ENCODE measurements at regions not wholly inside any gene's neighbourhood (a gene's known extent, or its start where the extent isn't known, plus 50 kb on each side); places are given as distances from the start of the nearest gene placed in this dataset.
"Not testable (repeated sequence)": the region's sequence is repeated elsewhere in the genome, so short reads cannot be mapped to it uniquely, and the experiment has no call there.

DNA sequence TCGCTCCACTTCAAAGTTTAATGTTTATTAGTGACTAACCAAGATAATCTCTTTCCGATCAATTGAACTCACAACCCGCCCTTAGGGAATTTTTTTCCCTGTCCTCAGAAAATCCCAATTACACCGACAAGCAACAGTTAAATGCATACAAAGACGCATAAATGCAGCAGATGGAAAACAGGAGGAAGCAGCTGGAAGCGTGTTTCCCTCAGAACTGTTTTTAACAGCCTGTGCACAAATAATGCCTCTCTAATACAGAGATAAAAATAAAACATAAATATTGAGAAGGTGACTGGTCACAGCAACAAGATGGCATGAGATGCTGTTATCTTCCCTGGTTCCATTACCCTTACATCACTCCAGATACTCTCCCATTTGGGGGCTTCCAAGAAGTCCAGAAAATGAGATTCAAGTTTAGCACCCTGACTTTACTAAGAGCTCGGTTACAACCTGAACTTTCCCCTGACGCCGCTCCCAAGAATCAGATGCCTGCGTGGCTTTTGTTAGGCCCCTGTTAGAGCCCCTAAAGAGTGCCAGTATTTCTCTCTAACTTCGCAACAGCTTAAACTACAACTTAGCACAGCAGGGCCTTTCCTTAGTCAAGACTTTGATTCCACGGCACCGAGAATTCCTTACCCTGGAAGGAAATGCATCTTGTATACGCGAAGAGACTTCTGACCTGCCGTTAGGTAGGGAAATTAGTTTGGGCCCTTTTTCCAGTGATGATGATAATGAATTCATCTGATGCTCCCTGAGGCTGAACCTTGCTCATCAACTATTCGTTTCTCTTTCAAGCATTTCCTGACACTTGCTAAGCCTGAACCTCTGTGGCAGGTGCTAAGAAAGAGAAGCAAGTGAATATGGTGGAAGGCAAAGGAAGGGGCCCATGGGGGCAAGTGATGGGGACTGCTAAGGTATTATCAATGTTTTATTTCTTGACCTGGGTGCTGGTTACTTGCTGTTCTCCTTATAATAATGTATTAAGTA, 137.7 kb upstream of the SMYD2 start:
- peak; percentile 19 for DNase-seq

DNA sequence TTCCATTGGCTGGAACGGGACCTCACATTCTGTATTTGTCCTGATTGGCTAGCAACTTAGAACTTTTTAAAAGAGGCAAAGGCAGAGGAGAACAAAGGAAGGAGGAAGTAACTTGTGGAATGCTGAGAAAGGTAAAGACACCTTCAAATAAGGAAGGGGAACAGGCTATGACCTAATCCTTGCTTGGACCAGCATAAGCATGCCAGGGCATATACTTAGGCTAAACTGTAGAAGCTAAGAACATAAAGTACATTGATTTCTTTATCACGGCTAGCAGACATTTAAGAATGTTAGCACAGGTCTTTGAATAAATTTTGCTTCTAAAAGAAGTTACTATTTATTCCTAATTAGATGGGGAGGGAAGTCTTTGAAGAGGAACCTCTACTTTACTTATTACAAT, 136.4 kb upstream of the SMYD2 start:
- DNase-seq, result not testable (repeated sequence)

DNA sequence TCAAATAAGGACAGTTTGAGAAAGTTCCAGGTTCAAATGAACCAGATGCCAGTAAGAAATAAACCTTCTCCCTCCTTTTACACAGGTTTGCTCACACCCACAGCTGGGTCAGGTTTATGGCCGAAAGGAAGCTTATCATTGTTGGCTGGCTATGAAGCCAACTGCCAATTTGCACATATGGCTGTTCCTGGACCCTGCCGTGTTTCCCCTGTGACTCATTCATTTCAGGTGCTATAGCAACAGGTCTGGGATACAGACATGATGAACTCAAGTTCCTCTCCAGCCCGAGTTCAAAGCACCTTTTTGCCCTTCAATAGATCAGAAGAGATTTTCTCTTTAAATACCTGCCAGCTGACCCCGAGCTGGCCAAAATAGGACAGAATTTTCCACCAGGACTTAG, 134.4 kb upstream of the SMYD2 start:
- DNase-seq, result peak; percentile 5

DNA sequence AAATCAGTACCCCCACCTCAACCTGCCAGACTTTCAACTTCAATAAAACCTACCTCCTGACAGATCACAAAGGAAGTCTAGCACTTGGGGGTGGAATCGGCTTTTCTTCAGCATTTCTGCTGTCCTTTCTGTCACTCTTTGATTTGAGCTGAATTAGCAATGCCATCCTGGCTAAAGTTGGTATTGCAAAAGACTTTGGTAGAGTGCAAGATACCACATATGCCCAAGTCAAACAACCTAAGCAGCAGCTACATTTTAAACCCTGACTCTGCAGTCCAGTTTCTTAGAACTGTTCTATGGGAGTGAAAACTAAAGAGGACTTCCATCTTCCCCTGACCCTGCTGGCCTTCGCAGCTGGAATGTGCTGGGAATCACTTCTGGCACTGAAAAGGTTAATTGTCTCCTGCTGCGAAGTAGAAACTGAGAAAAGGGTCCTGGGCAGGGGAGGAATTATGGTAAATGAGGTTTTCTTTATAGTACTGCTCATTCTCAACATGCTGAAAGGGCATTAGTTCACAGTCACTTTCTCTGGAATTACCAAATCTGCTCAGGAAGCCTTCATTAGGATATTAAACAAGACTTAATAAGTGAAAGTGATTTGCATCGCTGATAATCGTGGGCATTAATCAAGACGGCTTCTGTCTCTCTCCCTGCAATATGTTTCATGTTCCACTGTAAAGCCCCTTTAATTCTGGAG, 126.2 kb upstream of the SMYD2 start:
- DNase-seq, result no peak

DNA sequence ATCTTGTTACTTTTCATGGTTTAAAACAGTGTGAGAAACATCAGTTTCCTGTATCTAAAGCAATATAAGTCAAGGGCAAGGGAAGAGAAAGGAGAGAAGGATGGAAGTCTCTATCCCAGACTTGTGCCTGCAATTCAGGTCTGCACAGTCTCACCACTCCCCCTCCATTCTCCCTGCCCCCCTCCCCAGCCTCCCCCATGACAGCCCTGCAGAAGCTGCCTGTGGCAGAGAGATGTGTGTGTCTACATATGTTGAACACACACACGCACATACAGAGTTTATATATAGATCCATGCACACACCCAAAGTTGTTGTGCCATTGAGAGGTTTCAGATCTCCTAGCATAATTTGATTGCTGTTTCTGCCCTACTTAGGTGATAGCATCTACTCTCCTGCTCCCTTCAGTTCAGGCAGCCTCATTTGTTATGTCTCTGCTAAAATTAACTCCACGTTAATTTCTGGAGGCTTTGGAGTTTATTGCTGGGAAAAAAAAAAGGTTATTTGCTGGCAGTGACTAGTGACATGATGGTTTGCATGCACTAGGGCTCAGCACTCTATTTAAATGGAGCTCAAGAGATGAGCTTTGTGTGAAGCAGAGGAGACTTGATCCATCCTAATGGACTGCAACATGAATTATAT, 124.9 kb upstream of the SMYD2 start:
- DNase-seq, result no peak

DNA sequence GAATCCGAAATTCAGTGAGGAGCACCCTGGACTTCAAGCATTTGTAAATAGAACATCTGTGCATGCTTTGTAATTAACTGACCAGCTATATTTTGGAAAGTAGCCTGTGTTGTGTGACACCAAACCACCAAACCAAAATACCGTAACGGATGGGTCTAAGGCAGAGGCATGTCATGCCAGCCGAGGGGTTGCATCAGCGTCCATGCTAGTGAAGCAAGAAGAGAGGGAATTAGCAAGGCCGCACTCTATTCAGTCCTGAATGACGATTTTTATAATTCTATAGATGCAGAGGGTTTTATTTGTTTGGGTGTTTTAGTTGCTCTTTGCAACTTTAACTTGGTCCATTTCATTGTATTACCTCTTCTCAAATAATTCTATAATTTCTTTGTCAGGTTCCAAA, 116.8 kb upstream of the SMYD2 start:
- DNase-seq, result no peak

DNA sequence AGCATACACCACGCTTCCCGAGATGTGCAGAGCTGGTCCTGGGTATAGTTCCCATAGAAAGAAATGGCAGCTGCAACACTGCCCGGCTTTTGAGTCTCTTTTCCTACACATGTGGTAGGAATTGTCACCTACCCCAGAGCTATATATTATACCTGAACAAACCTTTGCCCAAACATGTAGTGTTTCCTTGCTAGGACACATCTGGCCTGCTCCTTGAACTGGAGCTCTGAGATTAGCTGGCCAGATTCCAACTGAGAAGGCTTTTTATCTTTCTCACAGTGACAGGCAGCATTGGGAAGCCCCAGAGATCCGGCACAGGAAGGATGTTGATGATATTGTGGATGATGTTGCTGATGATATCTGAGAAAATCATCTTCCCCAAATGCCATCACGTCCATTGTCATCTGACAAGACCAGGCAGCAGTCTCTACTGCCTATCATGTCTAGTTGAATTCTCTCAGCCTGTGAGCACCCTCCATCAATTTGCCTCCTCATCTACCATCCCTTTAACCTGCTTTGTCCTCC, 115.0 kb upstream of the SMYD2 start:
- peak; percentile 27 for DNase-seq

DNA sequence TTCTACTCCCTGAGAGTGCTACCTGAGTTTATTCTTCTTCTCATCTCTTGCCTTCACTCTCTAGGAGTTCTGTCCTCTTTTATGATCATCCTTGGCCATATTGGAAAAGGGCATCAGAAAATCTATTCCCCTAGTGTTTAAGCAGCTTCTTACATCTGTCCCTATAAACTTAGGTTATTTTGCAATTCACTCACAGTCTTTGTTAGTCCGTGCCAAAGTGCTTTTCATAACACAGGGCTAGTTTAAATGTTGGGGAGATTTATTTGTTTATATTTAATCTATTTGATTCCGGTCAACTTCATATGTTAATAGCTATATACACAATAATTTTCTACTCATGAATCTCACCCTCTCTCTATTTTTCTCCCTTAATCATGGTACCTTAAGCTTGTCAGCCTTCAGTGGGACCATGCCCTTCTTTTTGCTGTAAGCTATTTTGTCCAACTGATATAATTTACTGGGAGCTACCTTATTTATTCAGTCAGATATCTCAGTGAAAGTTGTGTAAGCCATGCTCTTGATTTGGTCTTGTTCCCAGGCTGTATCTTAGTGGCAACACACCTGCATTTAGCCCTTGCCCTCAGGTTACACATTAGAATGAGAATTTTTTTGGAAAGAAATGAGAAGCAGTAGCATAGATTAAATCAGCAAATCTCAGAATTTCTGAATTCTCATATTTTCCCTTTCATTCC, 106.3 kb upstream of the SMYD2 start:
- DNase-seq, result no peak

DNA sequence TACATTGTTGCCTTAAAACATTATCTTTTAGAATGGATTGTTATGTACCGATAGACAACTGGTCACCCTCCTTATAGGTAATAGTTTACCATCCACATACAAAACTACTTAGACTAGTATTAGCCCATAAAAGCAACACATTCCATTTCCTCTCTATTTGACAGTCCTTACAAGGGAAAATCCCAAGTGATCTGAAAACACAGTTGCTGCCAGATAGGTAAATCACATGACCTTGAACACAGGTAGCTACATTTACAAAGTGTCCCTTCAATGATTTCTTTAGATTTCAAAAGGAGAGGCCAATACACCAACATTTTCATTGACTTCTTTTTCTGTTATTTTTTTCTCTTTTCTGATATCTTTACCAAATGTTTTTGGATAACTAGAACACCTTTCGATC, 102.9 kb upstream of the SMYD2 start:
- no peak for DNase-seq

DNA sequence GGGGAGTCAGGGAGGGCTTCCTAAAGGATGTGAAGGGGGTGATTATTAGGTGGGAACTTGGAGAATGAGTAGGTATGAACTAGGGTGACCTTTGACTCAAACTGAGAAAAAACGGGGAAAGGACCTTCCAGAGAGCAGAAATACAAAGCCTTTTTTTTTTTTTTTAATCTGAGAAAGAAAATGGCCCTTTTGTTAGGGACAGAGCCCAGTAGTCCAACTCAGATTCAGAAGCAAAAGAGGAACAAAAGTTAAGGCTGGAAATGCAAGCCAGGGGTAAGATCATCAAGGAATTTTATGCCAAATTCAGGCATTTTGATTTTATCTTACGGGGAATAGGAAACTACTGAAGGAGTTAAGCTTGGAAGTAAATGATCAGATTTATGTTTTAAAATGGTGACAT, 96.0 kb upstream of the SMYD2 start:
- DNase-seq, result no peak

DNA sequence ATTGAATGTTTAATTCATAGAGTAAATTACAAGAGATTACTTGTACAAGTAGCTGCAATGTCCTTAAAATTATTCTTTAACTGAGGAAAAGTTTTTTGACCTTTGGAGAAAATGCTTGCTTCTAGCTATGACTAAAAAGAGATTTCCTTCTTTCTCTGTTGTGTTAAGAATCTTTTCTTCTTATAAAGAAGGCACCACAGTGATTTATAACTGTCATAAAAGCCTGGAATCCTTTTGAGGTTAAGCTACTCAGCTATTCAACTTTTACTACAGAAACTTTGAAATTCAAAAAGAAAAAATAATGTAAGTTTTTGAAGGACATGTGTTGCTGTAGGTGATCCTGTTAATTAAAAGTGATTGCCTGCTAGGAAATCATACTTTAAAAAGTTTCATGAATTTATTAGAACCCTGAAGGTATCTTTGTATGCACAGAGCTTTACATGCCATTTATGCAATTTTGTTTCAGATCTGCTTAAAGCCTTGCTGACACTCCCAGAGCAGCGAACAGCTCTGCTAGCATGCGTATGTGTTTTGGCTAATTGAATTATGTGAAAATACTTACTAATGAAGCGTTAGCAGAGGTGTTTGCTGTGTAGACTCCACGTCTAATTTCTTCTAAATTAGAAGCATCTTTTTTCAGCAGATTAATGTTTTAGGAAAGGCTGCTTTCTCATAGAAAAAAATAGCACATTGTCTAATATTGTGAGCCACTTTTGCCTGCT, 94.7 kb upstream of the SMYD2 start:
- DNase-seq, result no peak

DNA sequence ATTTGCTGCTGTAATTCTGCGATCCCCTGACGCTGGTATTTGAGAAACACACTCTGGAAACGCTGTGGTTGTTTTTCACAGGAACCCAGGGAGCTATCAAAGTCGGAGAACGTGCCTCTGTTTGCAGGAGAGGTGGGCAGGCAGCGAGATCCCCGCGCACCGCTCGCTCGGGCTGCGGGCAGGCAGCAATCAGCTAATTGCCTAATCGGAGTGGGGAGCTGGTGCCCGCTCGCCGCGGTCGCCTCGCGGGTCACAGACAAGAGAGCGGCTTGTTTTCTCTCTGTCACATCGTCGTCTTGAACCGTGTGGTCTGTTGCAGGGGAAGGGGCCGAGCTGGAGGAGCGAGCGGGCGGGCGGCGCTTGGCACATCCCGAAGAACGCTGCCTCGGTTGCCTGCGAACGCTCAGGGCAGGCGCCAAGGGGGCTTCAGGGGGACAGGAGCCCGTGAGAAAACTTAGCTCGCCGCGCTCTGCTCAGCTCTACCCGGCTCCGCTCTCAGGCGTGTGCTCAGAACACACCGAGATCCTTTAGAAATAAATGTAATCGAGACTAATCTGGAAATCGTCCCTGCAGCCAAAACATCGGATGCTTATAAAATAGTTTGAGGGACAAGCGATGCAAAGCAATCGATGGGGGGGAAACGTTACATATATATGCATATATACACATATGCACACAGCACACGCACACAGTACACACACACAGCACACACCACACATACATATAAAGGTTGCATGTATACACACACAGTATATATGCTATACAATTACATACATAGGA, 93.6 kb upstream of the SMYD2 start:
- no peak for DNase-seq

DNA sequence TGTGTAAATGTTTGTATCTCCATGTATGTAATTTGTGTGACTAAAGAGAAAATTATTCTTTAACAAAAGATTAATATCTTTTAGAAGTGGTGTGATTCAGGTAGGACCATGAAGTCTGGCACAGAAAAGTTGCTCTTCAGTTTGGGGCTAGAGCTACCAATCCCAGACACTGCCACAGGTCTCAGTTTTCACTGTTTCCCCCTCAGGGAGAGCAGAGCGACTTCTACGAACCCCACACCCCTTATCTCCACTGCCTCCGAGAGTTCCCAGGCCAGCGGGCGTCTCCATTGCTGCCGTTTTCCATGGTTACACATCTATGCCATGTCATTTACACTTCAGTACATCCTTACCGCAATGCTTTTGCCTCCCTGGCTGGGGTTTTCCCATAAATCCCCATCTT, 93.0 kb upstream of the SMYD2 start:
- DNase-seq, result no peak

DNA sequence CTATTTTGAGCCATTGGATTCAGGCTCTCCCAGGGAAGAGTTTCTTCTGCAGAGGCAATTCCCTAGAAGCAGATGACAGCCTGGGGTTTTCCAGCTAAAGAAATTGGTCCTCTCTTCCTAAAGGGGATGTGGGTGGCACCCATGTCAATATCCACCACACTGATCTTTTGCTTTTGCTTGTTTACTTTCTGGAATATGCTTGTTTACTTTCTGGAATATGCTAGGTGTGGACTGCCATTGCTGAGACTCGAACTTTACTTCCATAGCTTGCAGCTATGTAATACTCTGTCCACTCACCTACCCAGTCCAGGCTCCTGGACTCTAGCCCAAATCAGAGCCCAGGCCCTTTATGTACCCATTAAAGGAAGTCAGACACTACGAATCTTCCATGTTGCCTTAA, 92.1 kb upstream of the SMYD2 start:
- no peak for DNase-seq

DNA sequence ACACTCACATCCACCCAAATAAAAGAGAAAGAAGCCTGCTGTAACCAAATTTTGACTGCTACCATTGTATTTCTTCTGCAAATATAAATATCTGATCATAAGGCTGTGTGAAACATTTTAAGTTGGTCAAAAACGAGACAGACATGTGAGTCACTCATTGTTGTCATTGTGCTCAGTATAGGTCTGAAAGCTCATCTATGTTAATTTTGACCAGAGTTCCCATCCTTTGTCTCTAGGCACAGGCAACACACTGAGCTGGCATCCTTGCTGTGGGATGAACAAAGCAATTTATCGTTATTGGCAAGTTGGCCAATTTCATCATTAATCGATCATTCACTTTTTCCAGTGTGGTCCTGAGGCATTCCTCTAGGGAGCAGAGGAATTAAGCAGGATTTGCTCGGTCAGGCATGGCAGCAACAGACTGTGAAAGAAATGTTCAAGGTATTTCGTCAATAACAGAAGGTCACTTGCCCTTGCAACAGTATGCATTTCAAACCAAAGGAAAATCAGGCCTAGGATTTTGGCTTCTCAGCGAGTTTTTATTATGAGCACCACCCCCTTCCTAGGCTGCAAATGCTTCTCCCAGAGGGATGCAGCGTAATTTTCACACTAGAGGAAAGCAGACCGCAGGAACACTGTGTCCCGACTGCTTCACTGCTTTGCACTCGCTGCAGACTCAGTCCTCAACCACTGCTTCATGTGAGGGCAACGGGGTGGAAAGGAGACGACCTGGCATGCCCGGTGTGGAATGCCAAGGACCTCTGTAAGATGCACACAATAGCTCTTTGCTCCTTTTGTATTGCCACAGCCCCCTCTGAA, 87.9 kb upstream of the SMYD2 start:
- no peak for DNase-seq

DNA sequence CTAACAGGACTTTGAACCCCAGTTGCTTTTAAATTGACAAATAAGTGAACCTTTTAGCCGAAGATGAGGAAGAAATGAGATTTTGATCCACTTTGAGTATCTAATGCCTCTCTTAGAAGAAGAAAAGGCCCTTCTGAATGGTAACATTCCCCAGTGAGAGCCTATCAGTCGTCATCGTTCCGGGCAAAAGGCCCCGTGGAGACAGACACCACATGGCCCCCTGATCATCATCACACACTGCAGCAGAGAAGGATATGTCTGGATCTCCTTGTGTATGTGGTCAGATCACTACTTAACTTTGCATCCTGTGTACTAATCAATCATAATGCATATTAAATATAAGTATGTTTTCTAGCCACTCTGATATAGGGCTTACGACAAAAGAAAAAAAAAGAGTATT, 87.3 kb upstream of the SMYD2 start:
- DNase-seq, result no peak

DNA sequence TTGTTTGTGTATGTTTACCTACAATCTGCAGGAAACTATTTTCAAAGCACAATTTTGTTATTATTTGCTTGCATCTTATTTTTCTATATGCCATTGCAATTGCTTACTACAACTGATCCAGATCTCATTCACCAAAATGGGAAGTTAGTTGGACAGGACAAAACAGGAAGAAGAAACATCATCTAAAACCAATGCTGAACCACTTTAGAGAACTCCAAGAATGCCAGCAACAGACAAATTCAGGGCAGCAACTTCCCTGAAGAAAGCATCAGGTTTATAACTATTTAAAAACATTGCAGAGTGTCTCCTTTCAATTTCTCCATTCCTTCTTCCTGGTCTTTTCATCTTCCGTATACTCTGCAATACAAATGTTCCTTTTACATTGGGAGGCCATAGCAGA, 82.4 kb upstream of the SMYD2 start:
- DNase-seq, result no peak

DNA sequence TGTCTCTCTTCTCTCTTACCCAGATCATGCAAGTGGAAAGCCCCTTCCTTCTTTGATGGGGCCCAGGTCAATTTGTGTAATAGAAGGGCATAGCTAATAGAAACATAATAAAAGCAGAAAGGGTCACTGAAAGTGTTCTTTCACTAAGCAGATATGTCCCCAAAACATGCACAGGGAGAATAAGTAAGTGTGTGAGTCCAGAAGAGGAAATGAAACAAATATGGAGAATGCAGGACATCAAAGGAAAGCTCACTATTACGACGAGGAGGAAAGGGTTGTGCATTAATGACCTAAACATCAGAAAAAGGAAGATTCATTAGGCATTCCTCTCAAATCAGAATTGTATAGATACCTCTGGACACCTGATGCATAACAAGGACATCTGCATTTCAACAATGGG, 81.4 kb upstream of the SMYD2 start:
- DNase-seq, result no peak

DNA sequence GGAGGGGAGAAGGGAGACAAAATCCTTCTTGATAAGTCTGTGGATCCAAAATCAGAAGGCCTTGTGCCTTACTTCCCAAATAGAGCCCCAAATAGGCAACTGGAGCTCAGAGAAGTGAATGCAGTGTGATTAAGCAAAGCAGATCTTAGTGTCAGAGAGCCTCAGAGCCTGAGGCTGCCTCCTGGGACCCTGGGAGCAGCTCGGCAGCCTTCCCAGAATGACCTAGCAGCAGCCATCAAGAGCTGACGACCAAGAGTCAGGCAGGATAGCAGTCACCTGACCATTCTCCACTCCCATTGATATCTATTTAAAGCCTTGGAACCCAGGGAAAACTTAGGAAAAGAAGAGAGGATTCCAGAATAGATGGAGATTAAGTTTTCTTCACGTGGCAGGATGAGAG, 78.0 kb upstream of the SMYD2 start:
- DNase-seq, result no peak

DNA sequence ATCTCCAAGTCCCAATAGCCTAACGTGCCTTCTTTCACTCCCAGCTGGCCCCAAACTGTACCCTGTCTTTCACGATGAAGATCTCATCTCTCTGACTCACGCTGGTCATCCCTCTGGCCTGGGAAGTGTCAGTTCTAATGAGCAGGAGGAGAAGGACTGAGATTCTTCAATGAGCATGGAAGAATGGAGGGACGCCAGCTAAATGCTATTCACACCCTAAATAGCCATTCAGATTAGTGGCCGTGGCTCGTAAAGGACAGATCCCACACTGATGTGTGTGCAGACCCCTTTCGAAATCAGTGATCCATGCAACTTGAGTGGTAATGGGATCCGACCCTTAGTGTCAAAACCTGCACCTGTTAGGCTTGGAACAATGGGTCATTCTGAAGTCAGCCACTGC, 75.9 kb upstream of the SMYD2 start:
- no peak for DNase-seq

DNA sequence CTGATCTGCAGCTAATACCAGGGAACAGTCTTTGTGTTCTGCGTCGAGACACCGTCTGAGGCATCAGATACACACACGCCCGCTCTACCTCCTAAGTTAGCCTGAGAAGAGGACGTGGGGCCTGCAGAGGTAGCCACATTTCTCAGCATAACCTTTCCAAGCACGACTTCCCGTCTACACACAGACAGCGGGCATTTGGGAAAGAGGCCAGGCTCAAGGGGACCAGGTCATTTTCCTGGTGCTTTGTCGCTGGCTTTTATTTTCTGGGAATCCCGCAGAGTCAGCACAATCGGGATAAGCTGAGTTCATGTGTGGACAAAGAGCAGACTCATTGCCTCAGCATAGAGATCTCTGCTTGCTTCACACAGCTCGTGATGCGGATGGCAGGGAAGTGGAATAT, 72.5 kb upstream of the SMYD2 start:
- DNase-seq, result no peak

Measured in NCI-H2171 (cell line).